GM21723 (cell line): ENCODE measurements at regions not wholly inside any gene's neighbourhood (a gene's known extent, or its start where the extent isn't known, plus 50 kb on each side); places are given as distances from the start of the nearest gene placed in this dataset.

Source experiments
- ATAC-seq: cut with Tn5 transposase; IDR thresholded peaks from one replicate; pipeline ENCODE4 v1.9.1; 2021; ENCODE audit warnings: mild to moderate bottlenecking, moderate library complexity; ENCODE audit not compliant: unreplicated experiment

GRCh38 chr5:31100047-31100575 is 93.4 kb upstream of the CDH6 start:
- no peak for ATAC-seq

- no peak for ATAC-seq
Observed at GRCh38 chr5:31098811-31099210, 94.7 kb upstream of the CDH6 start.

- no peak for ATAC-seq
Observed at GRCh38 chr5:31097851-31098250, 95.6 kb upstream of the CDH6 start.

GRCh38 chr5:31096238-31096865 is 97.1 kb upstream of the CDH6 start:
- no peak for ATAC-seq

- ATAC-seq: no peak
Observed at GRCh38 chr5:31095796-31096195, 97.7 kb upstream of the CDH6 start.

GRCh38 chr5:31091501-31091900 is 102.0 kb upstream of the CDH6 start:
- no peak for ATAC-seq

GRCh38 chr5:31090467-31090866 is 103.0 kb upstream of the CDH6 start:
- ATAC-seq: no peak

- no peak for ATAC-seq
Observed at GRCh38 chr5:31086839-31087415, 106.6 kb upstream of the CDH6 start.

GRCh38 chr5:31084871-31085270 is 108.6 kb upstream of the CDH6 start:
- no peak for ATAC-seq

GRCh38 chr5:31083364-31083763 is 110.1 kb upstream of the CDH6 start:
- no peak for ATAC-seq

- ATAC-seq: no peak
Observed at GRCh38 chr5:31079668-31080067, 113.8 kb upstream of the CDH6 start.

GRCh38 chr5:31078956-31079355 is 114.5 kb upstream of the CDH6 start:
- ATAC-seq: no peak

- ATAC-seq: no peak
Observed at GRCh38 chr5:31075981-31076380, 117.5 kb upstream of the CDH6 start.

GRCh38 chr5:31068287-31068686 is 125.2 kb upstream of the CDH6 start:
- no peak for ATAC-seq

GRCh38 chr5:31066655-31067328 is 126.7 kb upstream of the CDH6 start:
- ATAC-seq: no peak

- no peak for ATAC-seq
Observed at GRCh38 chr5:31064215-31064614, 129.3 kb upstream of the CDH6 start.

GRCh38 chr5:31062902-31063580 is 130.4 kb upstream of the CDH6 start:
- no peak for ATAC-seq

GRCh38 chr5:31059889-31060288 is 133.6 kb upstream of the CDH6 start:
- no peak for ATAC-seq

GRCh38 chr5:31054453-31054852 is 139.0 kb upstream of the CDH6 start:
- ATAC-seq: no peak

GRCh38 chr5:31052937-31053658 is 140.4 kb upstream of the CDH6 start:
- no peak for ATAC-seq

- no peak for ATAC-seq
Observed at GRCh38 chr5:31051316-31051715, 142.2 kb upstream of the CDH6 start.
